Fibroblast of lung (primary cell): ENCODE measurements at regions not wholly inside any gene's neighbourhood (a gene's known extent, or its start where the extent isn't known, plus 50 kb on each side); places are given as distances from the start of the nearest gene placed in this dataset.

Source experiments
- CTCF ChIP-seq, 2 donors: IDR thresholded peaks in 1 of 2; conservative IDR thresholded peaks in 1 of 2; 1 replicate in 1 of 2; 2 replicates in 1 of 2; pipeline ENCODE4 v1.5.1; 2011 to 2012; ENCODE audit warnings: low read length in 2 of 2, control low read depth in 1 of 2, inconsistent platforms in 1 of 2, low read depth in 1 of 2, mild to moderate bottlenecking in 1 of 2
- EZH2 ChIP-seq: IDR thresholded peaks from 2 replicates; pipeline ENCODE4 v1.5.1; 2012; ENCODE audit warnings: low read length, control low read depth, mild to moderate bottlenecking; ENCODE audit errors: missing control alignments

- no peak for TF ChIP-seq CTCF (conservative IDR thresholded peaks at IDR 0.05 in 1 of 2, IDR thresholded peaks at IDR 0.05 in 1 of 2; ENCODE audit: low read depth in 1 of 2, low read length in 2 of 2)
- no peak for TF ChIP-seq EZH2
These were observed 896.1 kb upstream of the LCORL start for GRCh38 chr4:18917689-18918088.
